ENCODE measurements at regions not wholly inside any gene's neighbourhood (a gene's known extent, or its start where the extent isn't known, plus 50 kb on each side); places are given as distances from the start of the nearest gene placed in this dataset.
A peak's percentile ranks its signal among the peaks of the same experiment; 100 is the strongest.

DNA sequence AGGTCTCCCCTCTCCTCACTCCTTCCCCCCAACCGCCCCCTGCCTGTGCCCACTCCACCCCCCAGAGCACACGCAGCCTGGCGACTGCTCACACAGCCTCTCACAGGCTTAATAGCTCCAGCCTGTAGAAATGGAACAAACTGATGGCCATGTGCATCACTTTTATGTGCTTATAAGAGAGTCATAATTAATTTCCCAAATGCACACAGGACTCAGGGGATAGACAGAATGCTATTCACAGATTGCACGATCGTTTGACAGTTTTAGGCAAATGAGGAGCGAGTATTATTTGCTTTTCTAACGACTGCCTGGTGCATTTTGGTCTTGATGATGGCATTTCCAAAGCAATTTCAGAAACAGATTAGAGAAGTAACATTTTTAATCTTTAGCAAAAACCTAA lies 97.7 kb upstream of the VSTM2B start:
- no peak for DNase-seq

GRCh38 chr19:29429021-29429420 lies 96.8 kb upstream of the VSTM2B start:
- no peak for DNase-seq

- DNase-seq = no peak
Observed at GRCh38 chr19:29429581-29429980, 96.2 kb upstream of the VSTM2B start.

DNA sequence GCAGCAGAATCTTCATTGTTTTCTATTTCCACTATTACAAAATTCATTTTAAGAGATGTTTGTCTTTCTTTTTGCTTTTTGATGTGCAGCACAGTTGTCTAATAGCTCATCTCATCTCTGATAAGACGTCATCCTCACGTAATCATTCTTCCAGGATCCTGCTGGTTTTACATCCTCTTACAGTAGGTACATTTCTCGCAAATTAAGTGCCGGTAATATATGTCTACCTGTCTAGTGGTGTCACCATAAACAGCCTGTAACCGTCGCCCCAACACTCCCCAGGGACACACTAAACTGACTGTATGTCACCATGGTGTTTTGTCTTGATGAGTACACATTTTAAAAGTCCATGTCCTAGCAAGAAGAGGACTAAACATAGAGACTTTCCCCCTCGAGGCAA lies 94.5 kb upstream of the VSTM2B start:
- no peak for DNase-seq

DNA sequence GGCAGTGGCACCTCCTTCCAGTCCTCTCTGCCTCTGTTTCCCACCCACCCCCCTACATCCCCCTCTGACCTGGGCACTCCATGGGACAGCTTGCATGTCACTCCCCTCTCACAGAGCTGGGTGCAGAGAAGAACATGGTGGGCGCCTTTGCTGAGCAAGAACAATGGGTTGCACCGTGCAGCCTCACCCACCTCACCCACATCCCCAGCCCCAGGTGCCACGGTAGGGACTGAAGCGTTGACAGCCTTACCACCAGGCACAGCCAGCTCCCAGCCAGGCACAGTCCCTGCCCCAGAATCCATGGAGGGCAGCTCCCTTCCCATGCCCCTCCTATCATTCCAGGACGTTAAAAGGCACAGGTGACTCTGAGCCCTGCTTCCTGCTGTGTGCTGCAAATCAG lies 93.1 kb upstream of the VSTM2B start:
- DNase-seq = no peak

DNA sequence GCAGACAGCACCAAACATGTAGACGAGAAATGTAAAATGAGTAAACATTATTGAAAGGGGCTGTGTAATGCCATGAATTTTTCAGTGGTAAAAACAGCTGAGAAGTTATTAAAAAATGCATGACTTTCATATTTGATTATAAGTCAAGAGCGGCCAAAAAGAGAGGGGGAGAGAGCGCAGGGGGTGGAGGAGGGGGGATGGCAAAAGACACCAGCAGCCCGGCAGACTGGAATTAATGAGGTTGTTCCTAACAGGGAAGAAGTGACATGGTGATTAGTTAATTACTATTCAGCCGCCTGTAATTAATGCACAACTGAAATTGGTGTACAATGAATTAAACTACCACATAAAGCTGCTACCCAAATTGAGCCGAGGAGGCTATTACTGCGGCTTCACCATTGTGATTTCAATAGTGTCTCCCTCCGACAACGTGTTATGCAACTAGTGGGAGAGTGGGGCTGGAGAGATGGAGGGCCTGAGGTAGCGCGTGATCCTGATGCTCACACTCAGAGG lies 89.1 kb upstream of the VSTM2B start:
- no peak for DNase-seq

DNA sequence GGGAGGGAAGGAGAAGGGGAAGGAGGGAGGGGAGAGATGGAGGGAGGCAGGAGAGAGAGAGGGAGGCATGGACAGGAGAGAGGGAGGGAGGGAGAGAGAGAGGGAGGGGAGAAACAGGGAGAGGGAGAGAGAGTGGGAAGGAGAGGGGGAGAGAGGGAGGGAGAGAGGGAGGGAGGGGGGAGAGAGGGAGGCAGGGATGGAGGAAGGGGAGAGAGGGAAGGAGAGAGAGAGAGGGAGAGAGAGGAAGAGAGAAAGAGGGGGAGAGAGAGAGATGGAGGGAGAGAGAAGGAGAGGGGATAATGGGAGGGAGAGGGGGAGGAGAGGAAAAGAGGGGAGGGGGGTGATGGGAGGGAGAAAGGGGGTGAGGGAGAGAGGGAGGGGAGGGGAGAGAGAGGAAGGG lies 86.8 kb upstream of the VSTM2B start:
- no peak for DNase-seq

GRCh38 chr19:29439688-29440550 lies 85.9 kb upstream of the VSTM2B start:
- no peak for DNase-seq

DNA sequence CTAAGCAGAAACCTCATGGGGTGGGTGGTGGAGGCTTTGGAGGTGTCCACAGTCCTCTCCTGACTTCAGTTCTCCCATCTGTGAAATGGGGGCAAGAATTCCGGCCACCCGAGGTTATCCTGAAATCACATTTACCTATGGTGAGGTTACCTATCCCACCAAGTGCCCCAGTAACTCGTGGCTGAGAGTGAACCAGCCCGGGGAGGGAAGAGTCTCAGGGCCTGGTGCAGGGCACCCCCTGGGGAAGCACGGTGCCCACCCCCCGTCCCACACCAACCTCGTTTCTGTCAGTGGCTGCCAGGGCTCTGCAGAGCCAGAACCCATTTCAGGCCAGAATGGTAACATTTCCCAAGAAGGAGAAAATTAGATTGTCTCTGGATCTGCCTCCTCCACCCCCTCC lies 83.7 kb upstream of the VSTM2B start:
- no peak for DNase-seq

GRCh38 chr19:29442910-29443309 lies 82.9 kb upstream of the VSTM2B start:
- no peak for DNase-seq

DNA sequence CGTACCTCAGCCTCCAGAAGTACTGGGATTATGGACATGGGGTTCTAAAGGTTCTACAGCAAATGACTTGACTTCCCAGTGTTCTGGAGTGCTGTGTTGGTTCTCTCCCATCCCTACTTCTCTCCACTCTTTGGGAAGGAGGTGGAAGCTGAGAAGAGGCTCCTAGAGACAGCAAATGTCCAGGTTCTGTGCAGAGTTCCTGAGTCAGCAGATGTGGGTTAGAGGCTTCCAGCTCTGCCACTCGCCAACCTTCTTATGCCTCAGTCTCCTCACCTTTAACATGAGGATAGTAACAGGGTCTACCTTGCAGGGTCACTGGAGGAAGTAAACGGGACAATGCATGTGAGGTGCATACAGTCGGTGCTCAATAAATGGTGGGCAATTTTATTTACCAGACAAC lies 80.5 kb upstream of the VSTM2B start:
- no peak for DNase-seq

DNA sequence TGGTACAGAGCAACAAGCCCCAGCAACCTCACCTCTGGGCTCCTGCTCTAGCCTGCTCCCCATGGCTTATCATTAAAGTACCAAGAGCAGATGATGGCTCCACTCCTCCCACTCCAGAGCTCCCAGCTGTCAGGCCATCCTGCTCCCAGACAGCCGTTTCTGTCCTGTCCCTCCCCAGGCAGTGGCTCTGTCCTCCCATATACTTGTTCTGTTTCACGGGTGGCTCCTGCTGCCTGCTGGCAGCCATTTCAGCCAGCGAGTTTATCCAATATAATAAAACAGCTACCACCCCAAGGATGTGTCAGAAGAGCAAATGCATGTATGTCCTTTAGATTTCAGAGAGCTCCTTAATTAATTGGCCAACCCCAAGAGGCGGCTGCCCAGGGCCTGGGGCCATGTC lies 79.4 kb upstream of the VSTM2B start:
- DNase-seq = peak in 1 of 3 donors; percentile 14

- no peak for DNase-seq
Observed at GRCh38 chr19:29448046-29448445, 77.7 kb upstream of the VSTM2B start.

DNA sequence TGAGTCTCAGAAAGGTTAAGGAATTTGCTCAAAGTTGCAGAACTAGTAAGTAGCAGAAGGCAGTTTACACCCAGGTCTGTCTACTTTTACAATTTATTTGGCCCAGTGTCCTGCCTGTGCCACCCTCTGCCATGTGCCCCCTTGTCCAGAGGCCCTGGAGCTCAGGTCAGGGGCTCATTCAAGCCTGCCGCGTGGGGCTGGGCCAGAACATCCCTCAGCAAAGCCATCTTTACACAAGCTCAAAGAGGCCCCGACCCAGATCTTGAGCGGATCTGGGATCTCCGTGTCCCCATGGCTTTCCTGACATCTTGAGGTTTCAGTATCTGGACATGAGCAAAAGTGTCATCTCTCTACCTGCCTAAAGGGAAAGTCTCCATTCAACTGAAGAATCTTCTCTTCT lies 76.4 kb upstream of the VSTM2B start:
- no peak for DNase-seq

- no peak for DNase-seq
Observed at GRCh38 chr19:29450306-29450705, 75.5 kb upstream of the VSTM2B start.

GRCh38 chr19:29450812-29451211 lies 75.0 kb upstream of the VSTM2B start:
- DNase-seq = no peak

- no peak for DNase-seq
Observed at GRCh38 chr19:29454109-29454508, 71.7 kb upstream of the VSTM2B start.

- no peak for DNase-seq
Observed at GRCh38 chr19:29457413-29457812, 68.4 kb upstream of the VSTM2B start.

DNA sequence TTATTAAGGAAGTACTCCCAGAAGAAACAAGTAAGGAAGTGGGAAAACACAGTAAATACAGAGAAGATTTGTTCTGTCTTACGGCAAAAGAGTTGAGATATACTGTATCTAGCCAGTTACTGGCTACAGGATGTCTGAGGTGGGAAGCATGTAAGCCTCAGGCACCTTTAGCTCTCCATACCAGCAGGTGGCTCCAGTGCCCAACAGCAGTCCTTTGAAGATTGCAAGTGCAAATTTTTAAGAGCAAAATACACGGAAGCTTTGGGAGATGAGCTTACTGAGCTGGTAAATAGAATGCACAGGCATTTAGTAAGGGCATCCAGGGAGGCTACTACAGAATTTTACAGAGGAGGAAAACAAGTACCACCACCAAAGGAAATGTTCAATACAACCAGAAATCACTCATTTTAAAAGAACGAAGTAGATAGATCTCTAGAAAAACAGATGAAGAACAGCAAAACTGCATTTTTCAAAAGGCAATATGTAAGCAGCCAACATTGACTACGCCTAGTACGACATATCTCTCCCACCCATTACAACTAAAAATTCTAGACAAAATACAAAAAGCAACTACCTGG lies 57.9 kb upstream of the VSTM2B start:
- DNase-seq = no peak

- DNase-seq = no peak
Observed at GRCh38 chr19:29475469-29475868, 50.3 kb upstream of the VSTM2B start.

Measured in muscle of back (tissue), 3 donors.